ENCODE measurements at regions not wholly inside any gene's neighbourhood (a gene's known extent, or its start where the extent isn't known, plus 50 kb on each side); places are given as distances from the start of the nearest gene placed in this dataset.
"Not testable (repeated sequence)": the region's sequence is repeated elsewhere in the genome, so short reads cannot be mapped to it uniquely, and the experiment has no call there.

GRCh38 chrX:40788698-40789097, 53.4 kb upstream of the MED14 start:
- not testable (repeated sequence) for DNase-seq

- no peak for DNase-seq
Measured at GRCh38 chrX:40792433-40792832, 57.1 kb upstream of the MED14 start.

GRCh38 chrX:40794829-40795130, 59.4 kb upstream of the MED14 start:
- peak; percentile 29 for DNase-seq

GRCh38 chrX:40799745-40800144, 64.4 kb upstream of the MED14 start:
- DNase-seq: not testable (repeated sequence)

- DNase-seq: no peak
Measured at GRCh38 chrX:40805404-40805803, 70.1 kb upstream of the MED14 start.

- DNase-seq: no peak
Measured at GRCh38 chrX:40806513-40807220, 71.3 kb upstream of the MED14 start.

- DNase-seq: peak; percentile 3
Measured at GRCh38 chrX:40807384-40807783, 72.0 kb upstream of the MED14 start.

GRCh38 chrX:40808203-40808602, 72.9 kb upstream of the MED14 start:
- no peak for DNase-seq

- peak; percentile 13 for DNase-seq
Measured at GRCh38 chrX:40809210-40809609, 73.9 kb upstream of the MED14 start.

- not testable (repeated sequence) for DNase-seq
Measured at GRCh38 chrX:40815045-40815444, 79.7 kb upstream of the MED14 start.

- DNase-seq: no peak
Measured at GRCh38 chrX:40816906-40817305, 81.6 kb upstream of the MED14 start.

- DNase-seq: no peak
Measured at GRCh38 chrX:40818236-40818635, 82.9 kb upstream of the MED14 start.

GRCh38 chrX:40821780-40822179, 86.4 kb upstream of the MED14 start:
- DNase-seq: no peak

- no peak for DNase-seq
Measured at GRCh38 chrX:40827331-40827730, 92.0 kb upstream of the MED14 start.

- no peak for DNase-seq
Measured at GRCh38 chrX:40831750-40832149, 96.4 kb upstream of the MED14 start.

- no peak for DNase-seq
Measured at GRCh38 chrX:40832723-40833122, 97.4 kb upstream of the MED14 start.

- no peak for DNase-seq
Measured at GRCh38 chrX:40834225-40834624, 98.9 kb upstream of the MED14 start.

- DNase-seq: no peak
Measured at GRCh38 chrX:40835526-40835925, 100.2 kb upstream of the MED14 start.

GRCh38 chrX:40843643-40844042, 108.3 kb upstream of the MED14 start:
- DNase-seq: no peak

- DNase-seq: no peak
Measured at GRCh38 chrX:40844471-40844870, 109.1 kb upstream of the MED14 start.

- peak; percentile 12 for DNase-seq
Measured at GRCh38 chrX:40845331-40845911, 110.1 kb upstream of the MED14 start.

GRCh38 chrX:40849906-40850823, 114.8 kb upstream of the MED14 start:
- DNase-seq: no peak

- no peak for DNase-seq
Measured at GRCh38 chrX:40852586-40852985, 117.2 kb upstream of the MED14 start.

Measured in dermis blood vessel endothelial cell (primary cell).